HCT116 (cell line): ENCODE measurements at regions not wholly inside any gene's neighbourhood (a gene's known extent, or its start where the extent isn't known, plus 50 kb on each side); places are given as distances from the start of the nearest gene placed in this dataset.

Experiments
- EZH2 ChIP-seq: fragments of 200-600 bp; sonication (generic); IDR thresholded peaks from 2 replicates; pipeline ENCODE4 v1.6.1; 2017; ENCODE audit warnings: antibody characterized with exemption, mixed run types
- POLR2A ChIP-seq: IDR thresholded peaks from 2 replicates; pipeline ENCODE4 v1.7.0; 2011; ENCODE audit warnings: borderline replicate concordance; ENCODE audit not compliant: insufficient read depth, insufficient read length; ENCODE audit errors: extremely low read depth
- POLR2AphosphoS5 ChIP-seq: IDR thresholded peaks from 2 replicates; pipeline ENCODE4 v1.6.1; 2011; ENCODE audit warnings: mild to moderate bottlenecking, low read depth, low read length, moderate library complexity
- SP1 ChIP-seq: IDR thresholded peaks from 2 replicates; pipeline ENCODE4 v1.6.1; 2012; ENCODE audit warnings: low read depth
- SRF ChIP-seq: IDR thresholded peaks from 2 replicates; pipeline ENCODE4 v1.6.1; 2012; ENCODE audit warnings: low read depth
- ZNF274 ChIP-seq: fragments of 200-500 bp; sonication (Bioruptor generic); IDR thresholded peaks from 2 replicates; pipeline ENCODE4 v1.6.1; 2014; ENCODE audit warnings: mild to moderate bottlenecking, low read depth, low read length, inconsistent platforms
- TF ChIP-seq, protein P1 (sequence below), 3 experiments: fragments of 200-600 bp in 1 of 3; sonication (generic) in 1 of 3; IDR thresholded peaks in 2 of 3; conservative IDR thresholded peaks in 1 of 3; 2 replicates each; pipeline ENCODE4 v1.5.1; 2012 to 2017; ENCODE audit warnings: low read depth in 2 of 3, low read length in 2 of 3, antibody characterized with exemption in 1 of 3, borderline replicate concordance in 1 of 3, control low read depth in 1 of 3, mild to moderate bottlenecking in 1 of 3, mixed read lengths in 1 of 3, mixed run types in 1 of 3, moderate library complexity in 1 of 3; ENCODE audit not compliant: insufficient read depth in 1 of 3
- TF ChIP-seq, protein P2 (sequence below): IDR thresholded peaks from 2 replicates; pipeline ENCODE4 v1.6.1; 2012; ENCODE audit warnings: low read depth
- TF ChIP-seq, protein P3 (sequence below): IDR thresholded peaks from 2 replicates; pipeline ENCODE4 v1.6.1; 2012

DNA sequence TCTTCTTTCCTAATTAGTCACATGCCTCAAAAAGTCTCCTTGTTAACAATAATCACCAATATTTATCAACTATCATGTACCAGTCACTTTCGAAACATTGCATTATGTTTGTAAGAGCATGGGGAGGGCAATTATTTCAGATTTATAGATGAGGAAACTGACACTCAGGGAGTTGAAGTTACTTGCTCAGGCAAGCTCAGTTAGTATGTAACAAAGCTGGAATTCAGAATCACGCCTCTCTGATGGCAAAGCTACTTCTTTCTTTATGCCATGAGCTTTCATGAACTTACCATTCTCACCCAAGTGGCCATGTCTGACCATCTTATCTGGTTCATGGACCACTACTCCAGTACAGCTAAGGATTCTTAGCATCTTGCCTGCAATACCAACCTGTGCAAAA is 183.4 kb upstream of the TANK start:
- TF ChIP-seq EZH2 = no peak
- TF ChIP-seq, protein P1, sequence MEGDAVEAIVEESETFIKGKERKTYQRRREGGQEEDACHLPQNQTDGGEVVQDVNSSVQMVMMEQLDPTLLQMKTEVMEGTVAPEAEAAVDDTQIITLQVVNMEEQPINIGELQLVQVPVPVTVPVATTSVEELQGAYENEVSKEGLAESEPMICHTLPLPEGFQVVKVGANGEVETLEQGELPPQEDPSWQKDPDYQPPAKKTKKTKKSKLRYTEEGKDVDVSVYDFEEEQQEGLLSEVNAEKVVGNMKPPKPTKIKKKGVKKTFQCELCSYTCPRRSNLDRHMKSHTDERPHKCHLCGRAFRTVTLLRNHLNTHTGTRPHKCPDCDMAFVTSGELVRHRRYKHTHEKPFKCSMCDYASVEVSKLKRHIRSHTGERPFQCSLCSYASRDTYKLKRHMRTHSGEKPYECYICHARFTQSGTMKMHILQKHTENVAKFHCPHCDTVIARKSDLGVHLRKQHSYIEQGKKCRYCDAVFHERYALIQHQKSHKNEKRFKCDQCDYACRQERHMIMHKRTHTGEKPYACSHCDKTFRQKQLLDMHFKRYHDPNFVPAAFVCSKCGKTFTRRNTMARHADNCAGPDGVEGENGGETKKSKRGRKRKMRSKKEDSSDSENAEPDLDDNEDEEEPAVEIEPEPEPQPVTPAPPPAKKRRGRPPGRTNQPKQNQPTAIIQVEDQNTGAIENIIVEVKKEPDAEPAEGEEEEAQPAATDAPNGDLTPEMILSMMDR (IDR thresholded peaks at IDR 0.05 in 2 of 3, conservative IDR thresholded peaks at IDR 0.05 in 1 of 3; ENCODE audit: borderline replicate concordance in 1 of 3, insufficient read depth in 1 of 3, low read depth in 2 of 3, low read length in 2 of 3) = no peak
- TF ChIP-seq, protein P2, sequence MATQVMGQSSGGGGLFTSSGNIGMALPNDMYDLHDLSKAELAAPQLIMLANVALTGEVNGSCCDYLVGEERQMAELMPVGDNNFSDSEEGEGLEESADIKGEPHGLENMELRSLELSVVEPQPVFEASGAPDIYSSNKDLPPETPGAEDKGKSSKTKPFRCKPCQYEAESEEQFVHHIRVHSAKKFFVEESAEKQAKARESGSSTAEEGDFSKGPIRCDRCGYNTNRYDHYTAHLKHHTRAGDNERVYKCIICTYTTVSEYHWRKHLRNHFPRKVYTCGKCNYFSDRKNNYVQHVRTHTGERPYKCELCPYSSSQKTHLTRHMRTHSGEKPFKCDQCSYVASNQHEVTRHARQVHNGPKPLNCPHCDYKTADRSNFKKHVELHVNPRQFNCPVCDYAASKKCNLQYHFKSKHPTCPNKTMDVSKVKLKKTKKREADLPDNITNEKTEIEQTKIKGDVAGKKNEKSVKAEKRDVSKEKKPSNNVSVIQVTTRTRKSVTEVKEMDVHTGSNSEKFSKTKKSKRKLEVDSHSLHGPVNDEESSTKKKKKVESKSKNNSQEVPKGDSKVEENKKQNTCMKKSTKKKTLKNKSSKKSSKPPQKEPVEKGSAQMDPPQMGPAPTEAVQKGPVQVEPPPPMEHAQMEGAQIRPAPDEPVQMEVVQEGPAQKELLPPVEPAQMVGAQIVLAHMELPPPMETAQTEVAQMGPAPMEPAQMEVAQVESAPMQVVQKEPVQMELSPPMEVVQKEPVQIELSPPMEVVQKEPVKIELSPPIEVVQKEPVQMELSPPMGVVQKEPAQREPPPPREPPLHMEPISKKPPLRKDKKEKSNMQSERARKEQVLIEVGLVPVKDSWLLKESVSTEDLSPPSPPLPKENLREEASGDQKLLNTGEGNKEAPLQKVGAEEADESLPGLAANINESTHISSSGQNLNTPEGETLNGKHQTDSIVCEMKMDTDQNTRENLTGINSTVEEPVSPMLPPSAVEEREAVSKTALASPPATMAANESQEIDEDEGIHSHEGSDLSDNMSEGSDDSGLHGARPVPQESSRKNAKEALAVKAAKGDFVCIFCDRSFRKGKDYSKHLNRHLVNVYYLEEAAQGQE = no peak
- no peak for TF ChIP-seq POLR2A
- TF ChIP-seq SP1 = no peak
- TF ChIP-seq ZNF274 = no peak
- TF ChIP-seq SRF = no peak
- TF ChIP-seq, protein P3, sequence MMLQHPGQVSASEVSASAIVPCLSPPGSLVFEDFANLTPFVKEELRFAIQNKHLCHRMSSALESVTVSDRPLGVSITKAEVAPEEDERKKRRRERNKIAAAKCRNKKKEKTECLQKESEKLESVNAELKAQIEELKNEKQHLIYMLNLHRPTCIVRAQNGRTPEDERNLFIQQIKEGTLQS = no peak
- TF ChIP-seq POLR2AphosphoS5 = no peak
